GM12891 (cell line): ENCODE measurements at regions not wholly inside any gene's neighbourhood (a gene's known extent, or its start where the extent isn't known, plus 50 kb on each side); places are given as distances from the start of the nearest gene placed in this dataset.

Source experiments
- PAX5 ChIP-seq: IDR thresholded peaks from 2 replicates; pipeline ENCODE4 v1.6.1; 2011; ENCODE audit warnings: low read length, moderate library complexity, mild to moderate bottlenecking; ENCODE audit not compliant: insufficient read depth, severe bottlenecking
- POLR2A ChIP-seq: IDR thresholded peaks from 2 replicates; pipeline ENCODE4 v1.6.1; 2011; ENCODE audit warnings: low read depth, low read length, control low read depth
- POLR2AphosphoS5 ChIP-seq: IDR thresholded peaks from 2 replicates; pipeline ENCODE4 v1.6.1; 2011; ENCODE audit warnings: low read depth, low read length, control low read depth
- POU2F2 ChIP-seq: IDR thresholded peaks from 2 replicates; pipeline ENCODE4 v1.6.1; 2011; ENCODE audit warnings: low read depth, mild to moderate bottlenecking, control low read depth, low read length, moderate library complexity
- SPI1 ChIP-seq: IDR thresholded peaks from 2 replicates; pipeline ENCODE4 v1.6.1; 2011; ENCODE audit warnings: low read depth, low read length, control low read depth
- TAF1 ChIP-seq: IDR thresholded peaks from 2 replicates; pipeline ENCODE4 v1.6.1; 2011; ENCODE audit warnings: low read depth, low read length, control low read depth

- TF ChIP-seq POU2F2 (no peak), SPI1 (no peak), POLR2AphosphoS5 (no peak), POLR2A (no peak), TAF1 (no peak), PAX5 (no peak)
Measured at GRCh38 chr5:143751342-143751741, 60.6 kb upstream of the HMHB1 start.
